ENCODE measurements at regions not wholly inside any gene's neighbourhood (a gene's known extent, or its start where the extent isn't known, plus 50 kb on each side); places are given as distances from the start of the nearest gene placed in this dataset.
"Not testable (repeated sequence)": the region's sequence is repeated elsewhere in the genome, so short reads cannot be mapped to it uniquely, and the experiment has no call there.

GRCh38 chr2:188786368-188786841 lies 187.8 kb upstream of the COL3A1 start:
- no peak for TF ChIP-seq CTCF (IDR thresholded peaks at IDR 0.05; ENCODE audit: insufficient read depth, missing control alignments)
- DNase-seq (ENCODE audit: insufficient read length, low spot score) = no peak
- no peak for FAIRE-seq

GRCh38 chr2:188787021-188787657 lies 187.0 kb upstream of the COL3A1 start:
- no peak for FAIRE-seq
- TF ChIP-seq CTCF (IDR thresholded peaks at IDR 0.05; ENCODE audit: insufficient read depth, missing control alignments) = no peak
- no peak for DNase-seq (ENCODE audit: insufficient read length, low spot score)

GRCh38 chr2:188787658-188788240 lies 186.4 kb upstream of the COL3A1 start:
- TF ChIP-seq CTCF (IDR thresholded peaks at IDR 0.05; ENCODE audit: insufficient read depth, missing control alignments) = no peak
- no peak for FAIRE-seq
- no peak for DNase-seq (ENCODE audit: insufficient read length, low spot score)

GRCh38 chr2:188788621-188789020 lies 185.6 kb upstream of the COL3A1 start:
- no peak for DNase-seq (ENCODE audit: insufficient read length, low spot score)
- FAIRE-seq = no peak
- TF ChIP-seq CTCF (IDR thresholded peaks at IDR 0.05; ENCODE audit: insufficient read depth, missing control alignments) = no peak

- TF ChIP-seq CTCF (IDR thresholded peaks at IDR 0.05; ENCODE audit: insufficient read depth, missing control alignments) = no peak
- DNase-seq (ENCODE audit: insufficient read length, low spot score) (no peak), FAIRE-seq (no peak)
Observed at GRCh38 chr2:188789951-188790350, 184.2 kb upstream of the COL3A1 start.

- not testable (repeated sequence) for DNase-seq (ENCODE audit: insufficient read length, low spot score); FAIRE-seq
Observed at GRCh38 chr2:188794453-188794852, 179.7 kb upstream of the COL3A1 start.

- no peak for TF ChIP-seq CTCF (IDR thresholded peaks at IDR 0.05; ENCODE audit: insufficient read depth, missing control alignments)
- DNase-seq (ENCODE audit: insufficient read length, low spot score) (no peak), FAIRE-seq (no peak)
Observed at GRCh38 chr2:188795762-188796161, 178.4 kb upstream of the COL3A1 start.

Measured in D721Med (cell line).